SKM-1 treated with dmso at 0.1 percent for 144 hours (cell line): ENCODE measurements at regions not wholly inside any gene's neighbourhood (a gene's known extent, or its start where the extent isn't known, plus 50 kb on each side); places are given as distances from the start of the nearest gene placed in this dataset.

ENCODE experiments used
- DNase-seq: peaks from one replicate; lab custom pipeline; 2025; ENCODE audit not compliant: unreplicated experiment; lab: John Stamatoyannopoulos, UW

- DNase-seq = peak; percentile 64
Measured at GRCh38 chr3:84439476-84439875, 519.3 kb upstream of the CADM2 start.

DNA sequence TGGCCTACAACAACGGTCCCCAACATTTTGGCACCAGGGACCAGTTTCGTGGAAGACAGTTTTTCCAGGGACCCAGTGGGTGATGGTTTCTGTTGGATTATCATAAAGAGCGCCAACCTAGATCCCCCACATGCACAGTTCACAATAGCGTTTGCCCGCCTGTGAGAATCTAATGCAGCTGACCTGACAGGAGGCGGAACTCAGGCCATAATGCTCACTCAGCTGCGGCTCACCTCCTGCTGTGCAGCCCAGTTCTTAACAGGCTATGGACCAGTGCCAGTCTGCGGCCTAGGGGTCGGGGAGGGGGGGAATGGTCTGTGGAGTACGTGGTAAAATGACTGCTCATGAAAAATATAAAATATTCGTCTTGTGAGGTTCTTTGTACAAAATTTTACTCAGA, 518.5 kb upstream of the CADM2 start:
- no peak for DNase-seq

DNA sequence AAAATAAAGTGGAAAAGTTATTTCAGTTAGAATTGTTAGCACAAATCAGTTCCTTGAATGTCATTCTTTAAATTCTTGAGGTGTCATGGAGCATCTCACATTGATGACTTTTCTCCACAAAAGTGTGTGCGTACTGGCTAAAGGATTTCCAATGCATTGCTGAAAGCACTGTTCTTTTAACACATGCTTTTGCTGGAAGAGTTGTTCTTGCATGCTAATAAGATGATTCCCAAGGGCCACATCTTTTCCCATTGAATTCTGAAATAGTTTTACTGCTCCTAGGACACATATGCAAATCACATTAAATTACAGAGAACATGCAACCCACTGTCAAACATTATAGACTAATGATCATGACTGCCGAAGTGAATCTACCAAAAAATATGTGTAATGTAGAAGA, 516.3 kb upstream of the CADM2 start:
- no peak for DNase-seq

DNA sequence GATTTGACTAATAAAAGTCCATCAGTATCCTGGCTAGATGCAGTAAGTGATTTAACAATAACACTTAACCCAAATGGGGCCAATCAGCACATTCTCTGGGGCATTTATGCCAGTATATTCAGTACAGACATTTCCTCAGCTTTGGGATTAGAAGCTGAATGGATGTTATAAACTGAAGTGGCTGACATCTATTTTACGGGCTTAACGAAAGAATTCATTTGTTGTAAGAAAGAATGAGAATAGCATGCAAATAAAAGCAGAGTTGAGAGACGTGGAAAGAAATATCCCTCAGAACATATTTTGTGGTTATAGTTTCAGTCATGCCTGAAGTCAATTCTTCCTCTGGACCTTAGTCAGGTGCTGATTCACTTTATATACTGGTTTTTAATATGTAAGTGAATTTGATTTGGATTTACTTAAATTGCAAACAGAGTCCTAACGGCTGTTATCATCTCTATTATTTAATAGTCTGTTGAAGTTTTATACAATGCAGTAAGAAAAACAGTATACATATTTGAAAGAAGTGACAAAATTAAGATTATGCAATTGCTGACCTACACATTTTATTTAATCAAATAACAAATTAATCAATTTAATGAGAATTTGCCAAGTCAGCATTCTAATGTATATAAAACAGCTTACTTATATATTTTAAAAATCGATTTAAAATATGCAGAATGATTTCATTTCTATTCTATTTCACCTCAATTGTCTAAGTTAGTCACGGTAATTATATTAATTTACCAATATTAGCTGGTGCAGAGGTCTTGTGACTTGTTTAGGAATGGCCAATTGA, 513.9 kb upstream of the CADM2 start:
- no peak for DNase-seq

DNA sequence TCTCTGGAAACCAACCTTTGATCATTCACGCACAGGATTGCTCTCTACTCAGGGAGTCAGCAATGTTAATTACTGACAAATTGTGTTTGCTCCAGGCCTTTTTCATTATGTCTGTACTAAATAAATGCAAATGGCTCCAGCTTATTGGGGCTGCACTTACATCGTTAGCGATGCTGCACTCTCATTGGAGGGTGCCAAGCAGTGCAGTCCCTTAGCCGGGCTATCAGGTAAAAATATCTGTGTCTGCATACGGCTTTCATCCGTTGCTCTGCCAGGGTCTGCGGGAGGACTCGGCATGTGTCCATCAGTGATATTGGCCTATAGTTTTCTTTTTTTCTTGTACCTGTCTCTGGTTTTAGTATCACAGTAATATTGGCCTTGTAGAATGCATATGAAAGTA, 471.5 kb upstream of the CADM2 start:
- DNase-seq = no peak

- no peak for DNase-seq
Measured at GRCh38 chr3:84504761-84505160, 454.0 kb upstream of the CADM2 start.

DNA sequence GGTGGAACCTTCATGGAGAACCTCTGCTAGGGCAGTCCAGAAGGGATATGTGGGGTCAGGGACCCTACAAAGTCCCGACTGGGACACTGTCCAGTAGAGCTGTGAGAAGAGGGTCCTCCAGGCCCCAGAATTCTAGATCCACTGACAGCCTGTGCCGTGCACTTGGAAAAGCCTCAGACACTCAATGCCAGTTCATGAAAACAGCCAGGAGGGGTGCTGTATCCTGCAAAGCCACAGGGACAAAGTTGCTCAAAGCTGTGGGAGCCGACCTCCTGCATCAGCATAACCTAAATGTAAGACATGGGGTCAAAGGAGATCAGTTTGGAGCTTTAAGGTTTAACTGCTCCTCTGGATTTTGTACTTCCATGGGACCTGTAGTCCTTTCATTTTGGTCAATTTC, 448.8 kb upstream of the CADM2 start:
- DNase-seq = no peak

DNA sequence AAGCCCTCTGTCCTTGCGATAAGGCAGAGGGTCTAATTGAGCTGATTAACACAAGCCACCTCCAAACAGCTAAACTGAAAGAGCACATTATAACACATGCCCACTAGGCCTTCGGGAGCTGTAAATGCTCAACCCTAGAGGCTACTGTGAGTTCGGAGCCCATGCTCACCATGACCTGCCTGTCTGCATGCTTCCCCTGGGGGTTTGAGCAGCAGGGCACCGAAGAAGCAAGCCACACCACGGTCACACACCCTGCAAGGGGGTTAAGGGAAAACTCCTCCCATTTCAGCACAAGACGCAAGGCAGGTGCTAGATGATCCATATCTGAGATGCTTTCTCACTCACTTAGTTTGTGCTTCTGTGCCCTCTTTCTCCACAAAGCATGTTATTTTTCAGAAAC, 435.9 kb upstream of the CADM2 start:
- no peak for DNase-seq

DNA sequence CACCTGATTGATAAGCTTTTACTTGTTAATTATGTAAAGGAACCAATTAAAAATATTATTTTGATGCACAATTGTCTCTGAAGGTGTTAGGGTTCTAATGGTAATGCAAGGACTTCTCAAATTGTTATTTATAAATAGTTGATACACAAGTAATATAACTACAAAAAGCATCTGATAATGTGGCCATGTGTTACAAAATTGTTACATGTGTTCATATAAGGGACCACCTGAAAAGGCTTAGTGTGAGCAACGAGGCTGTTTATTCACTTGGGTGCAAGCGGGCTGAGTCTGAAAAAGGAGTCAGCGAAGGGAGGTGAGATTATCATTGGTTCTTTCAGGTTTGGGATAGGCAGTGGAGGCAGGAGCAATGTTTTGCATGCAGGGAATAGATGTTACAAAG, 421.9 kb upstream of the CADM2 start:
- DNase-seq = no peak

DNA sequence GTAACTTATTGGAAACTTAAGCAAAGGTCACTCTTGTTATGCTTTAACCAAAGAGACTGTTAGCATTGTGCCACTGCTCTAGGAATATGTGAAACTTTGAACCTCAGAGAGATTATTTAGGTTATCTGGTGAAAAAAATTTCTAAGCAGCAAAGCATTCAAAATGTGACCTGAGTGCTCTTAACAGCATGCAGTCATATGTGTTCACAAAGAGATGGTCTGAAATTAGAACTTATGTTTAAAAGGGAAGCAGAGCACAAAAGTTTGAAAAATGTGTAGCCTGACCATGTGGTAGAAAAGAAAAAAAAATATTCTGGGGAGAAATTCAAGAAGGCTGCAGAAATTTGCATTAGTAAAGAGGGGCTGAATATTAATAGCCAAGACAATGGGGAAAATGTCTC, 420.2 kb upstream of the CADM2 start:
- no peak for DNase-seq

DNA sequence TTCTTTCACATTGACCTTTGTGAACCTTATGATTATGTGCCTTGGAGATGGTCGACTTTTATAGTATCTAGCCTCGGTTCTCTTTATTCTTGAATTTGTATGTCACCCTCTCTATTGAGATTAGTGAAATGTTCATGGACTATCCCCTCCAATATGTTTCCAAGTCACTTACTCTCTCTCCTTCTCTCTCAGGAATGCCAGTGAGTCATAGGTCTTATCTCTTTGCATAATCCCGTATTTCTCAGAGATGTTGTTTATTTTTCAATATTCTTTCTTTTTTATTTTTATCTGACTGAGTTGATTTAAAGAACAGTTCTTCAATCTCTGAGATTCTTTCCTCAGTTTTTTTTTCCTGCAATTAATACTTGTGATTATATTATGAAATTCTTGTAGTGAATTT, 411.6 kb upstream of the CADM2 start:
- no peak for DNase-seq

GRCh38 chr3:84547971-84548970, 410.5 kb upstream of the CADM2 start:
- DNase-seq = peak; percentile 26

- no peak for DNase-seq
Measured at GRCh38 chr3:84555629-84556028, 403.2 kb upstream of the CADM2 start.

DNA sequence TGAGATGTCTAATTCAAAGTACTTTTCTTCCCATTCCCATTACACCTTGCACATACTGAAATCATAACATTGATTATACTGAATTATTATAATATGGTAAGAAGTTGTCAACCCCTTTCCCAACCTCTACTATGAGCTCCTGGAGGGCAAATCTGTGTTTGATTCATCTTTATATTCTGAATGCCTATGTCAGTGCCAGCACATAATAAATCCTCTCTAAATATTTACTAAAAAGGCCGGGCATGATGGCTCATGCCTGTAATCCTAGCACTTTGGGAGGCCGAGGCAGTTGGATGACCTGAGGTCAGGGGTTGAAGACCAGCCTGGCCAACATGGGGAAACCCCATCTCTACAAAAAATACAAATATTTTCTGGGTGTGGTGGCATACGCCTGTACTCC, 392.5 kb upstream of the CADM2 start:
- no peak for DNase-seq

DNA sequence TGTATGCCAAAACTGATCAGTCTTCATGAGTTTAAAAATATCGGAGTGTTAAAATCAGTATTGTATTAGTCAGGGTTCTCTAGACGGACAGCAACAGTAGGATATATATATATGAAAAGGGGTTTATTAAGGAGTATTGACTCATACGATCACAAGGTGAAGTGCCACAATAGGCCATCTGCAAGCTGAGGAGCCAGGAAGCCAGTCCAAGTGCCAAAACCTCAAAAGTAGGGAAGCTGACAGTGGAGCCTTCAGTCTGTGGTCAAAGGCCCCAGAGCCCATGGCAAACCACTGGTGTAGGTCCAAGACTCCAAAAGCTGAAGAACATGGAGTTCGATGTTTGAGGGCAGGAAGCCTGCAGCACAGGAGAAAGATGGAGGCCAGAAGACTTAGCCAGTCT, 391.0 kb upstream of the CADM2 start:
- no peak for DNase-seq

GRCh38 chr3:84573962-84574361, 384.8 kb upstream of the CADM2 start:
- DNase-seq = no peak

DNA sequence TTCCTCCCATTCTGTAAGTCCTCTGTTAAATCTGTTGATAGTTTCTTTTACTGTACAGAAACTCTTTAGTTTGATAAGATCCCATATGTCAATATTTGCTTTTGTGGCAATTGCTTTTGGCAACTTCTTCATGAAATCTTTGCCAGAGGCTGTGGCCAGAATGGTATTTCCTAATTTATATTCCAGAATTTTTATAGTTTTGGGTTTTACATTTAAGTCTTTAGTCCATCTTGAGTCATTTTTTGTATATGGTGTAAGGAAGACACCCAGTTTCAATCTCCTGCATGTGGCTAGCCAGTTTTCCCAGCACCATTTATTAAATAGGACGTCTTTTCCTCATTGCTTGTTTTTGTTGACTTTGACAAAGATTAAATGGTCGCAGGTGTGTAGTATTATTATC, 372.4 kb upstream of the CADM2 start:
- no peak for DNase-seq

- no peak for DNase-seq
Measured at GRCh38 chr3:84600703-84601225, 358.0 kb upstream of the CADM2 start.

DNA sequence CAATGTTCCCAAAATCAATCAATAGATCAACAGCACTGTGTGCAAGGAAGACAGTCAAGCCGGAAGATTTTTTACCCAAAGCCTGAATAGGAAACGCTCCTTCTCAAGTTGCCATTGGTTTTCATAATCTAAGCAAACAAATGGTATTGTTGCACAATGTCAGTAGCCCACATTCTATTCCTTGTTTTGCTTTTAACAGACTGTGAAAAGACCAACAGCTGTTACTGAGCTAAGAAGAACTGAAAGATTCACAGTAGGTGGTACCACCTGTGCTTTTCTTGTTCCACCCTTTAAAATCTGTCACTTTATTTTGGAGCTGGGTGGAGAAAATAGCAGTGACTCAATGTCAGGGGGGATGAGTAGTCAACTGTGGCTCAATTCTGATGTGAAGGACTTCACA, 357.5 kb upstream of the CADM2 start:
- DNase-seq = peak; percentile 5

GRCh38 chr3:84621823-84622222, 337.0 kb upstream of the CADM2 start:
- DNase-seq = no peak

- DNase-seq = no peak
Measured at GRCh38 chr3:84634668-84635067, 324.1 kb upstream of the CADM2 start.

DNA sequence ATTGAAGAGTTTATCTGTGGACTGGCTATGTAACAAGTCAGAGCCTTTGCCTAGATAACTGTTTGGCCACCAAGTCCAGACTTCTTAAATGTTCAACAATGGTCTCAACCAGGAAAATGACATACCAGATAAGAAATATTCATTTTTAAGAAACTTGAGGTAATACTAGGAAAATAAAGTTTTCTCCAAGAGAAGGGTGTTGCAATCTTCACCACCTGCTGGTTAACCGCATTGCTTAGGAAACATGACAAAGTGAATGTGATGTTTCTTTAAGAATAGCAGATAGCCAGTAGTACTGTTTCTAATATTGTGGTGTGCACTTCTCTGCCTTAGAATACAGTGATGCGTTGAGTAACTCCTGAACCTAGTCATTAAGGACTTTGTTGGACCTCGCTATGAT, 321.5 kb upstream of the CADM2 start:
- DNase-seq = no peak
